ENCODE measurements at regions not wholly inside any gene's neighbourhood (a gene's known extent, or its start where the extent isn't known, plus 50 kb on each side); places are given as distances from the start of the nearest gene placed in this dataset.
"Not testable (repeated sequence)": the region's sequence is repeated elsewhere in the genome, so short reads cannot be mapped to it uniquely, and the experiment has no call there.

DNA sequence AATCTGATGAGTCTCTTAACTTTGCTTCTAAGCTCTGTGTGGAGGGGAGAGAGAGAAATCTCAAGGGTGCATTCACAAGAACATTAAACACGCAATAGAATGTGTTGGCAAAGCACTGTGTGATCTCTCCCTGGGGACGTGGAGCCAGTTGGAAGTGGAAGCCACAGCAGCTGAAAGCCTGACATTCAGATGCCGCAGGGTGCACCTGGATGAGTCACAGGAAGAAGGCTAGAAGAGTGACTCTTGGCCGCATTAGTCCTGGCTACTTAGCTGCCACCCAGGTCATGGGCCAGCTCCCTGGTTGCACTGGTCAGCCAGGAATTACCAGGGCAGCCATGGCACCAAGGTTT, 186.9 kb downstream of the ADRA2C start:
- H3K36me3 ChIP-seq (ENCODE audit: insufficient read depth, low read length); H3K27me3 ChIP-seq (ENCODE audit: insufficient read depth, low read length); H2AFZ ChIP-seq (ENCODE audit: low read depth, low read length); H3K4me3 ChIP-seq (ENCODE audit: low read length); H3K9me3 ChIP-seq (ENCODE audit: low read length); H3K4me1 ChIP-seq (ENCODE audit: insufficient read depth, low read length): not testable (repeated sequence)

DNA sequence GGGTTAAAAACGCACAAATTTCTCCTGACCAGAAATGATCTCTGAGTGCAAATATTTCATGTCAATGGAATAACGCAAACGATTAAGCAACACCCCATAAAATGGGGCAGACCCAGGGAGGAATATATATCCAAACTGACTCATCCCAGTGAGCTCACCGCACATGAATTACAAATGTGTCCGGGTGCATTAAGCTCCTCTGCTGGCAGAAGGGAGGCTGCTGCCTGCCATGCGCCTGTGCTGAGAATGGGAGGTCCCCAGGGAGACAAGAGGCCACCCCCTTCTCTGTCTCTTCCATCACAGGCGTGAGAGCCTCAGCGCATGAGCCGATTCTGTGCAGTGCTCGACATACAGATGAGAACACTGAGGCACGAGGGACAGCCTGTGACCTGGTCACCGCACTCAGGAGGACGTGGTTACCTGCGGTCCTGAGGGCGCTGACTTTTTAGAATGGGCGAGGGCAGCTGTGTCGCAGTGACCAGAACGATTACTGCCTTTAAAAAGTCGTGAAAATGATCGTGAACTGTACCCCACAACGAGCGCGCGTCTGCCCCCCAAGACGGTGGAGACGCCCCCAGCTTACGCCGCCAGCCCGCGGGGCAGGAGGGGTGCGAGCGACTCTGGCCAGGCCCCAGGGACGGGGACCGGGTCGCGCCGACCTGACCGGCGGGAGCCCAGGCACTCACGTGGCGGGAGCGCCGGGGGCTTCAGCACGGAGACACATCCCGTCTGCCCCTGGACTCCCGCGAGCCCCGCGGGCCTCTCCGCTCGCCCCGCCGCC, 188.5 kb downstream of the ADRA2C start:
- Histone ChIP-seq H2AFZ (ENCODE audit: low read depth, low read length) (peak overlapping the region; percentile 90), H3K4me3 (ENCODE audit: low read length) (peak overlapping the region; percentile 88)
- not testable (repeated sequence) for H3K9me3 ChIP-seq (ENCODE audit: low read length); H3K36me3 ChIP-seq (ENCODE audit: insufficient read depth, low read length); H3K27me3 ChIP-seq (ENCODE audit: insufficient read depth, low read length); H3K4me1 ChIP-seq (ENCODE audit: insufficient read depth, low read length)

GRCh38 chr4:3955321-3956164, 189.4 kb downstream of the ADRA2C start:
- H3K4me1 ChIP-seq (ENCODE audit: insufficient read depth, low read length); H3K27me3 ChIP-seq (ENCODE audit: insufficient read depth, low read length); H3K9me3 ChIP-seq (ENCODE audit: low read length); H3K36me3 ChIP-seq (ENCODE audit: insufficient read depth, low read length): not testable (repeated sequence)
- peak overlapping the region; percentile 88 for H3K4me3 ChIP-seq (ENCODE audit: low read length)
- H2AFZ ChIP-seq (ENCODE audit: low read depth, low read length): peak overlapping the region; percentile 90

GRCh38 chr4:3956165-3956867, 190.1 kb downstream of the ADRA2C start:
- peak overlapping the region; percentile 67 for H2AFZ ChIP-seq (ENCODE audit: low read depth, low read length)
- peak overlapping the region; percentile 88 for H3K4me3 ChIP-seq (ENCODE audit: low read length)
- H3K36me3 ChIP-seq (ENCODE audit: insufficient read depth, low read length); H3K9me3 ChIP-seq (ENCODE audit: low read length); H3K4me1 ChIP-seq (ENCODE audit: insufficient read depth, low read length); H3K27me3 ChIP-seq (ENCODE audit: insufficient read depth, low read length): not testable (repeated sequence)

DNA sequence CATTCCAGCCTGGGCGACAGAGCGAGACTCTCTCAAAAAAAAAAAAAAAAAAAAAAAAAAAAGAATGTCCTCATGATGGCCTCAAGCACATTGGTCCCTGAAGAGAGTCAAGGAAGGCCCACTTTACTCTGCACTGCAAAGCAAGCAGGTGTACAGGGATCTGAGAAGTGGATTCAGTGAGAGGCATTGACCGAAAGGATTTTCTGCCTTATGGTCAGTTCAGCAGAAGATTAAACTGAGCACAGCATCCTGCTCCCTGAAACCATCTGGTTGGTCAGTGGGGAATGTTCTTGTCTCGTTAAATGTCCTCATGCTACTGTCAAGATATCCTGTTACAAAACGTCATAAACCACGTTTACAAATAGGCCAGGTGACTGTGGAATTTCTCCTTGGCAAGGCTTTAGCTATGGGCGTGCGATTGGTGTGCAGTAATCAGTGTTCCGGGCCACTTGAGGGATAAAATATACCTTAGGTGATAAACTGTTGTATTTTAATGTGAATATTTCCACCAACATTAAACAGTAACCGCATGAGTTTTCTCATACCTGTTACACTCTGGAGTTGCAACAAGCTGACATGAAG, 195.0 kb downstream of the ADRA2C start:
- not testable (repeated sequence) for H3K27me3 ChIP-seq (ENCODE audit: insufficient read depth, low read length); H3K9me3 ChIP-seq (ENCODE audit: low read length); H3K4me3 ChIP-seq (ENCODE audit: low read length); H3K36me3 ChIP-seq (ENCODE audit: insufficient read depth, low read length); H3K4me1 ChIP-seq (ENCODE audit: insufficient read depth, low read length); H2AFZ ChIP-seq (ENCODE audit: low read depth, low read length)

DNA sequence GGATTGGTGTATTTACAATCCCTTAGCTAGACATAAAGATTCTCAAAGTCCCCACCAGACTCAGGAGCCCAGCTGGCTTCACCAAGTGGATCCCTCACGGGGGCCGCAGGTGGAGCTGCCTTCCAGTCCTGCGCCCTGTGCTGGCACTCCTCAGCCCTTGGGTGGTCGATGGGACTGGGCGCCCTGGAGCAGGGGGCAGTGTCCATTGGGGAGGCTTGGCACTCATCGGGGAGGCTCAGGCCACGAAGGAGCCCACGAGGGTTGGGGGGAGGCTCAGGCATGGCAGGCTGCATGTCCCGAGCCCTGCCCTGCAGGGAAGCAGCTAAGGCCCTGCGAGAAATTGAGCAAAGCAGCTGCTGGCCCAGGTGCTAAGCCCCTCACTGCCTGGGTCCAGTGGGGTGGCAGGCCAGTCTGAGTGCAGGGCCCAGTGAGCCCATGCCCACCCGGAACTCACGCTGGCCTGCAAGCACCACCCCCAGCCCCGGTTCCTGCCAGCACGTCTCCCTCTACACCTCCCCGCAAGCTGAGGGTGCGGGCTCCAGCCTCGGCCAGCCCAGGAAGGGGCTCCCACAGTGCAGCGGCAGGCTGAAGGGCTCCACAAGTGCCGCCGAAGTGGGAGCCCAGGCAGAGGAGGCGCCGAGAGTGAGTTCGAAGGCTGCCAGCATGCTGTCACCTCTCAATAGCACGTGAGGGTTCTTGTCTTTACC, 198.5 kb downstream of the ADRA2C start:
- H2AFZ ChIP-seq (ENCODE audit: low read depth, low read length); H3K4me1 ChIP-seq (ENCODE audit: insufficient read depth, low read length); H3K36me3 ChIP-seq (ENCODE audit: insufficient read depth, low read length); H3K4me3 ChIP-seq (ENCODE audit: low read length); H3K27me3 ChIP-seq (ENCODE audit: insufficient read depth, low read length); H3K9me3 ChIP-seq (ENCODE audit: low read length): not testable (repeated sequence)

- H3K27me3 ChIP-seq (ENCODE audit: insufficient read depth, low read length); H3K4me3 ChIP-seq (ENCODE audit: low read length); H3K9me3 ChIP-seq (ENCODE audit: low read length); H3K4me1 ChIP-seq (ENCODE audit: insufficient read depth, low read length); H3K36me3 ChIP-seq (ENCODE audit: insufficient read depth, low read length); H2AFZ ChIP-seq (ENCODE audit: low read depth, low read length): not testable (repeated sequence)
Observed at GRCh38 chr4:3967204-3967603, 201.0 kb downstream of the ADRA2C start.

- not testable (repeated sequence) for H2AFZ ChIP-seq (ENCODE audit: low read depth, low read length); H3K9me3 ChIP-seq (ENCODE audit: low read length); H3K4me1 ChIP-seq (ENCODE audit: insufficient read depth, low read length); H3K4me3 ChIP-seq (ENCODE audit: low read length); H3K36me3 ChIP-seq (ENCODE audit: insufficient read depth, low read length); H3K27me3 ChIP-seq (ENCODE audit: insufficient read depth, low read length)
Observed at GRCh38 chr4:3972626-3973025, 206.4 kb downstream of the ADRA2C start.

GRCh38 chr4:3973581-3974200, 207.5 kb downstream of the ADRA2C start:
- H2AFZ ChIP-seq (ENCODE audit: low read depth, low read length); H3K27me3 ChIP-seq (ENCODE audit: insufficient read depth, low read length); H3K36me3 ChIP-seq (ENCODE audit: insufficient read depth, low read length); H3K4me3 ChIP-seq (ENCODE audit: low read length); H3K4me1 ChIP-seq (ENCODE audit: insufficient read depth, low read length); H3K9me3 ChIP-seq (ENCODE audit: low read length): not testable (repeated sequence)

- not testable (repeated sequence) for H3K36me3 ChIP-seq (ENCODE audit: insufficient read depth, low read length); H2AFZ ChIP-seq (ENCODE audit: low read depth, low read length); H3K27me3 ChIP-seq (ENCODE audit: insufficient read depth, low read length); H3K9me3 ChIP-seq (ENCODE audit: low read length); H3K4me1 ChIP-seq (ENCODE audit: insufficient read depth, low read length); H3K4me3 ChIP-seq (ENCODE audit: low read length)
Observed at GRCh38 chr4:3983518-3984125, 217.4 kb downstream of the ADRA2C start.

- H3K4me3 ChIP-seq (ENCODE audit: low read length); H3K4me1 ChIP-seq (ENCODE audit: insufficient read depth, low read length); H3K27me3 ChIP-seq (ENCODE audit: insufficient read depth, low read length); H3K36me3 ChIP-seq (ENCODE audit: insufficient read depth, low read length); H2AFZ ChIP-seq (ENCODE audit: low read depth, low read length); H3K9me3 ChIP-seq (ENCODE audit: low read length): not testable (repeated sequence)
Observed at GRCh38 chr4:3984796-3985195, 218.6 kb downstream of the ADRA2C start.

DNA sequence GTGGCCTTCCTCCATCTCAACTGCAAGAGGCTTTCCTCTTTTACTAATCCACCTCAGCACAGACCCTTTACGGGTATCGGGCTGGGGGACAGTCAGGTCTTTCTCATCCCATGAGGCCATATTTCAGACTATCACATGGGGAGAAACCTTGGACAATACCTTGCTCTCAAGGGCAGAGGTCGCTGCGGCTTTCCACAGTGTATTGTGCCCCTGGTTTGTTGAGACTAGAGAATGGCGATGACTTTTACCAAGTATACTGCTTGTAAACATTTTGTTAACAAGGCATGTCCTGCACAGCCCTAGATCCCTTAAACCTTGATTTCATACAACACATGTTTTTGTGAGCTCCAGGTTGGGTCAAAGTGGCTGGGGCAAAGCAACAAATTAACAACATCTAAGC, 220.2 kb downstream of the ADRA2C start:
- not testable (repeated sequence) for H3K4me3 ChIP-seq (ENCODE audit: low read length); H2AFZ ChIP-seq (ENCODE audit: low read depth, low read length); H3K4me1 ChIP-seq (ENCODE audit: insufficient read depth, low read length); H3K36me3 ChIP-seq (ENCODE audit: insufficient read depth, low read length); H3K27me3 ChIP-seq (ENCODE audit: insufficient read depth, low read length); H3K9me3 ChIP-seq (ENCODE audit: low read length)
